Smooth muscle cell (in vitro differentiated cells): ENCODE measurements at regions not wholly inside any gene's neighbourhood (a gene's known extent, or its start where the extent isn't known, plus 50 kb on each side); places are given as distances from the start of the nearest gene placed in this dataset.

Source experiments
- DNase-seq: peaks from one replicate; lab custom pipeline; 2025; ENCODE audit not compliant: unreplicated experiment; lab: John Stamatoyannopoulos, UW
- H2AFZ ChIP-seq: fragments of 200-600 bp; sonication (generic); 2 replicates; pipeline ENCODE4 v1.6.0; 2016; ENCODE audit warnings: antibody characterized with exemption, low read depth, mild to moderate bottlenecking
- H3F3A ChIP-seq: fragments of 200-600 bp; sonication (generic); 2 replicates; pipeline ENCODE4 v1.6.0; 2017; ENCODE audit warnings: antibody characterized with exemption, low read depth
- H3K27ac ChIP-seq: fragments of 200-600 bp; sonication (generic); 2 replicates; pipeline ENCODE4 v1.5.1; 2016; ENCODE audit warnings: low read depth, mild to moderate bottlenecking
- H3K27me3 ChIP-seq: fragments of 200-600 bp; sonication (generic); 2 replicates; pipeline ENCODE4 v1.6.1; 2016; ENCODE audit warnings: low read depth, mild to moderate bottlenecking
- H3K36me3 ChIP-seq: fragments of 200-600 bp; sonication (generic); 2 replicates; pipeline ENCODE4 v1.5.1; 2016; ENCODE audit warnings: low read depth
- H3K4me1 ChIP-seq: fragments of 200-600 bp; sonication (generic); 2 replicates; pipeline ENCODE4 v1.5.1; 2016; ENCODE audit warnings: low read depth
- H3K4me2 ChIP-seq: fragments of 200-600 bp; sonication (generic); 2 replicates; pipeline ENCODE4 v1.6.0; 2016; ENCODE audit warnings: mild to moderate bottlenecking
- H3K4me3 ChIP-seq: fragments of 200-600 bp; sonication (generic); 2 replicates; pipeline ENCODE4 v1.5.1; 2016; ENCODE audit warnings: mild to moderate bottlenecking
- H3K79me2 ChIP-seq: fragments of 200-600 bp; sonication (generic); 2 replicates; pipeline ENCODE4 v1.6.0; 2016; ENCODE audit warnings: low read depth, mild to moderate bottlenecking
- H3K9ac ChIP-seq: fragments of 200-600 bp; sonication (generic); 2 replicates; pipeline ENCODE4 v1.6.0; 2016; ENCODE audit warnings: low read depth
- H3K9me3 ChIP-seq: fragments of 200-600 bp; sonication (generic); replicated peaks from 2 replicates; pipeline ENCODE4 v1.5.1; 2016; ENCODE audit warnings: low read depth
- H4K20me1 ChIP-seq: fragments of 200-600 bp; sonication (generic); 2 replicates; pipeline ENCODE4 v1.6.0; 2016; ENCODE audit warnings: low read depth
- WGBS: methylation state at CpG from one replicate; pipeline ENCODE4 v1.1.7; 2016; ENCODE audit warnings: low lambda C conversion rate; 5-methylcytosine and 5-hydroxymethylcytosine counted together
- TF ChIP-seq, protein P1 (sequence below): fragments of 200-600 bp; sonication (generic); IDR thresholded peaks from 2 replicates; pipeline ENCODE4 v1.5.1; 2017; ENCODE audit warnings: borderline replicate concordance, mild to moderate bottlenecking, antibody characterized with exemption; ENCODE audit not compliant: insufficient read depth, poor library complexity, severe bottlenecking

DNA sequence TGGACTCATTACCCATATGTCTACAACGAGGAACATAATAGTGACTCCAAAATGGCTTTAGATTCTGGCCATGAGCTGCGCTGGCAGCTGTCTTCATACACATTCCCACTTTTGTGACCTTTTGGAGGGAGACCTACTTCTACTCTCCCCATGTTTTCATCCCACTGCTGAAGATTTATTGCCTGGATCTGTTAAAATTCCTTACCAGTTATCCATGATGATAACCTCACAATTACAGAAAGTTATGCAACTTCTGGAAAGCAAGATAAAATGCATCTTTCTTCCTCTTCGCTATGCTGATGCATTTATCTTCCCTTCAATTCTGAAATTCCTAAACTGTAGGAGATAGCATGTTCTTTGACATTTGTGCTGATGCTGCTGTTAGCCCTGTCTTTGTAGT lies 855.3 kb downstream of the SLC4A3 start:
- Histone ChIP-seq H3K27ac (no peak overlapping the region), H3K79me2 (no peaks in the 10 kb centered on the region), H4K20me1 (no peaks in the 10 kb centered on the region), H3F3A (no peaks in the 10 kb centered on the region), H3K4me3 (no peak overlapping the region), H2AFZ (no peak overlapping the region), H3K4me2 (no peak overlapping the region), H3K9ac (no peak overlapping the region), H3K27me3 (peaks cover 3% of the 10 kb centered on the region), H3K4me1 (no peaks in the 10 kb centered on the region), H3K36me3 (no peaks in the 10 kb centered on the region), H3K9me3 (no peaks in the 10 kb centered on the region)
- WGBS: 88% methylated on average over 3 of the region's 3 CpGs
- TF ChIP-seq, protein P1, sequence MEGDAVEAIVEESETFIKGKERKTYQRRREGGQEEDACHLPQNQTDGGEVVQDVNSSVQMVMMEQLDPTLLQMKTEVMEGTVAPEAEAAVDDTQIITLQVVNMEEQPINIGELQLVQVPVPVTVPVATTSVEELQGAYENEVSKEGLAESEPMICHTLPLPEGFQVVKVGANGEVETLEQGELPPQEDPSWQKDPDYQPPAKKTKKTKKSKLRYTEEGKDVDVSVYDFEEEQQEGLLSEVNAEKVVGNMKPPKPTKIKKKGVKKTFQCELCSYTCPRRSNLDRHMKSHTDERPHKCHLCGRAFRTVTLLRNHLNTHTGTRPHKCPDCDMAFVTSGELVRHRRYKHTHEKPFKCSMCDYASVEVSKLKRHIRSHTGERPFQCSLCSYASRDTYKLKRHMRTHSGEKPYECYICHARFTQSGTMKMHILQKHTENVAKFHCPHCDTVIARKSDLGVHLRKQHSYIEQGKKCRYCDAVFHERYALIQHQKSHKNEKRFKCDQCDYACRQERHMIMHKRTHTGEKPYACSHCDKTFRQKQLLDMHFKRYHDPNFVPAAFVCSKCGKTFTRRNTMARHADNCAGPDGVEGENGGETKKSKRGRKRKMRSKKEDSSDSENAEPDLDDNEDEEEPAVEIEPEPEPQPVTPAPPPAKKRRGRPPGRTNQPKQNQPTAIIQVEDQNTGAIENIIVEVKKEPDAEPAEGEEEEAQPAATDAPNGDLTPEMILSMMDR: no peak
- no peak for DNase-seq

DNA sequence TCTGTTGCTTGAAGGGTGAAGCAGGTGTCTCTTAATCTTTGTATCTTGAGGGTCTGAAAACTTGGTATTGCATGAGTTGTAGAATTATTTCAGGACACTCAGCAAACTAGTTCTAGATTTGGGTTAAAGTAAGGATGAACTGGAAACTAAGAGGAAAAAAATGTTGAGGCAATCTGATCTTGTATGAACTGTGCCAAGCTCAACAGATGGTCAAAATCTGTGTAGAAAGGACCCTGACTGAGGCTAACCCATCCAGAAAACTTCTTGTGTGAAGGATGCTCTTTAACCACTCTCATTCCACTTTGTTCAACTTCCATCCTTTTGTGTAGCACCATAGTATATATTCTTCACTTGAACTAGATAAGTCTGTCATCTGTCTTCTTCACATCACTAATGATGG lies 861.7 kb downstream of the SLC4A3 start:
- Histone ChIP-seq H3F3A (no peaks in the 10 kb centered on the region), H4K20me1 (no peaks in the 10 kb centered on the region), H3K9me3 (no peaks in the 10 kb centered on the region), H3K79me2 (no peaks in the 10 kb centered on the region), H3K27ac (no peak overlapping the region), H3K27me3 (peaks cover 4% of the 10 kb centered on the region), H2AFZ (no peak overlapping the region), H3K9ac (no peak overlapping the region), H3K4me2 (no peak overlapping the region), H3K4me1 (no peaks in the 10 kb centered on the region), H3K36me3 (no peaks in the 10 kb centered on the region), H3K4me3 (no peak overlapping the region)
- TF ChIP-seq, protein P1: no peak
- no peak for DNase-seq

DNA sequence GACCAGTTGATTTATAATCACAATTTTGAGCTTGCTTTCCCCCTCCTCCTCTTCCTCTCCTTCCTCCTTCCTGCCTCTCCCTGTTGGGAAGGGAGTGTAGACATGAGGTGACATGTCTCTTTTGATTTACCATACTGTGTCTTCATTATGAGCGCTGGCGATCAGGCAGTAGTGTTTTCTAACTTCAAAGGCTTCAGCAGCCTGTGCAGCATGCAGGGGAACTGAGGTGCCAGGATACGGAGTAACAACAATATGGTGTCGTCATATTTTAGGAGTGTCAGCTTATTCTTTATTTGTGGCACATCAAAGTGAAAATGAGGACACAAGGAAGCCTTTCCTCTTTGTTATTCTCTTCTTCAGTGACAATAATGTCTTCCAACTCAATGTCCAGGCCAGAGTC lies 864.2 kb downstream of the SLC4A3 start:
- Histone ChIP-seq H3K9ac (no peak overlapping the region), H3K9me3 (no peaks in the 10 kb centered on the region), H3F3A (no peaks in the 10 kb centered on the region), H2AFZ (no peak overlapping the region), H3K4me3 (no peak overlapping the region), H3K36me3 (no peaks in the 10 kb centered on the region), H3K4me2 (no peak overlapping the region), H3K4me1 (no peaks in the 10 kb centered on the region), H4K20me1 (no peaks in the 10 kb centered on the region), H3K27me3 (peaks cover 4% of the 10 kb centered on the region), H3K79me2 (no peaks in the 10 kb centered on the region), H3K27ac (no peak overlapping the region)
- WGBS: 86% methylated on average over 4 of the region's 4 CpGs
- TF ChIP-seq, protein P1: no peak
- DNase-seq: no peak

DNA sequence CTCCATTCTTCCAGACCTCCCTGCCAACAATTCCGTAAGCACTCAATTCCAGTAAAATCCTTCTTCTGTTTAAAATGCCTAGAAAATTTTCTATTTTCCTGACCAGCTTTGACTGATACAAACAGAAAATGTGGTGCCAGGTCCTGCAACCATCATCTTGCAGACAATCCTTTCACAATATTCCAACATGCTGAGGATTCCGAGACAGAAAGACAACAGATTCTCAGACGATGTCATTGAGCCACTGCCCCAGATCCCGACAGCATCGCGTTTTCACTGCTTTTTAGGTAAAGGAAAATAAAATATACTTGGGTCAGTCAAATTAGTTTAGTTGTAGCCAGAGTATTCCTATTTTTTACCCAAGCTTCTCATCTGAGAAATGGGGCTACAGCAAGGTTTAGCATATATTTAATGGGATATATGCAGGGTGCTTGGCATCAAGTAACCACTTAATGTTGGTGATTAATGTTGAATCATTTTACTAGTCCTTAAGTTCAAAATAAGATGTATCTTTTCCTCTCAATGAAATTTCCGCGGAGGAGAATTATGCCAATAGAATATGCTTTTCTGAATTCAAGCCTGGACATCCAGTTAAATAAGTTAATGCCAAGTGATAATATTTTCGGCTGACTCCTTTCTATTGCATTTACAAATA lies 866.6 kb downstream of the SLC4A3 start:
- Histone ChIP-seq H3F3A (no peaks in the 10 kb centered on the region), H3K27me3 (no peaks in the 10 kb centered on the region), H4K20me1 (no peaks in the 10 kb centered on the region), H3K4me2 (no peak overlapping the region), H3K9me3 (no peaks in the 10 kb centered on the region), H3K36me3 (no peaks in the 10 kb centered on the region), H3K4me1 (no peaks in the 10 kb centered on the region), H3K9ac (no peak overlapping the region), H2AFZ (no peak overlapping the region), H3K79me2 (no peaks in the 10 kb centered on the region), H3K27ac (no peak overlapping the region), H3K4me3 (no peak overlapping the region)
- WGBS: 92% methylated on average over 9 of the region's 9 CpGs
- TF ChIP-seq, protein P1: no peak
- no peak for DNase-seq
